ENCODE measurements at regions not wholly inside any gene's neighbourhood (a gene's known extent, or its start where the extent isn't known, plus 50 kb on each side); places are given as distances from the start of the nearest gene placed in this dataset.

DNA sequence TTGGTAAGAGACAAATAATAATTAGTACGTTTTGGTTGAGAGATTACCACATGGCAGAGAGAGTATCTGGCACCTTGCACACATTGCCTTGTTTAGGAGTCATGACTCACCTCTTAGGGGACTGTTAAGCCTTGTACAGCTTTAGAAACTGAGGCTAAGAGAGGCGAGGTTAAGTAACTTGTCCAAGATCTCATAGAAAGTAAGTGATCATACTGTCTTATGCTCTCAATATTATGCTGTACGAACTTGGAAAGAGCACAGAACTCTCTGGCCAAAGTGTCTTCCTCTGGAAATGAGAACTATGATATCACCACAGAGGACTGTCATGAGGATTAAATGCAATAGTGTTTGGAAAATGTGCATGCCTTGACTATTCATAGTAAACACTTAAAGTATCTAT is 249.0 kb downstream of the UTRN start:
- TF ChIP-seq CTCF (IDR thresholded peaks at IDR 0.05; ENCODE audit: unreplicated experiment) = no peak

DNA sequence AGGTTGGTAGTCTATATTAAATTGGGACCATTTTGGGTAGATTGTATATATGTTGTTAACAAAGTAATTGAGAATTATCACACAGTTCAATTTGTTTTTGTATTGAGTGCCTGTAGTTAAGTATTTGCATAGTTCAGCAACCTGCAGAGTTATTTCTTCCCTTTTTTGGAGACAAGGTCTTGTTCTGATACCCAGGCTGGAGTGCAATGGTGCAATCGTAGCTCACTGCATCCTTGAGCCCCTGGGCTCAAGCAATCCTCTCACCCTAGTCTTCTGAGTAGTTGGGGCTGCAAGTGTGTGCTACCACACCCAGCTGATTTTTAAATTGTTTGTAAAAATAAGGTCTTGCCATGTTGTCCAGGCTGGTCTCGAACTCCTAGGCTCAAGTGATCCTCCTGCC is 250.5 kb downstream of the UTRN start:
- H3K27ac Mint-ChIP-seq (ENCODE audit: unreplicated experiment) = no peak overlapping the region
- H3K27me3 Mint-ChIP-seq (ENCODE audit: unreplicated experiment) = no peaks in the 10 kb centered on the region
- no peak for DNase-seq (ENCODE audit: low spot score)
- no peak overlapping the region for H3K4me3 Mint-ChIP-seq (ENCODE audit: unreplicated experiment)
- no peak for TF ChIP-seq CTCF (IDR thresholded peaks at IDR 0.05; ENCODE audit: unreplicated experiment)
- H3K4me1 Mint-ChIP-seq (ENCODE audit: unreplicated experiment) = no peaks in the 10 kb centered on the region
- no peaks in the 10 kb centered on the region for H3K9me3 Mint-ChIP-seq (ENCODE audit: unreplicated experiment)
- peaks cover 21% of the 10 kb centered on the region for H3K36me3 Mint-ChIP-seq (ENCODE audit: low read depth, unreplicated experiment)

More for the DNA sequence above, 249.0 kb downstream of the UTRN start:
- no peak for DNase-seq (ENCODE audit: low spot score)
- no peaks in the 10 kb centered on the region for H3K27me3 Mint-ChIP-seq (ENCODE audit: unreplicated experiment)
- H3K27ac Mint-ChIP-seq (ENCODE audit: unreplicated experiment) = no peak overlapping the region
- peaks cover 2% of the 10 kb centered on the region for H3K4me1 Mint-ChIP-seq (ENCODE audit: unreplicated experiment)
- H3K4me3 Mint-ChIP-seq (ENCODE audit: unreplicated experiment) = no peak overlapping the region
- no peaks in the 10 kb centered on the region for H3K9me3 Mint-ChIP-seq (ENCODE audit: unreplicated experiment)
- peaks cover 25% of the 10 kb centered on the region for H3K36me3 Mint-ChIP-seq (ENCODE audit: low read depth, unreplicated experiment)

- peaks cover 20% of the 10 kb centered on the region for H3K36me3 Mint-ChIP-seq (ENCODE audit: low read depth, unreplicated experiment)
- TF ChIP-seq CTCF (IDR thresholded peaks at IDR 0.05; ENCODE audit: unreplicated experiment) = no peak
Observed at GRCh38 chr6:144536079-144536478, 250.9 kb downstream of the UTRN start.

GRCh38 chr6:144543006-144543871 is 258.1 kb downstream of the UTRN start:
- H3K36me3 Mint-ChIP-seq (ENCODE audit: low read depth, unreplicated experiment) = peaks cover 36% of the 10 kb centered on the region
- H3K4me3 Mint-ChIP-seq (ENCODE audit: unreplicated experiment) = no peak overlapping the region
- no peaks in the 10 kb centered on the region for H3K27me3 Mint-ChIP-seq (ENCODE audit: unreplicated experiment)
- H3K27ac Mint-ChIP-seq (ENCODE audit: unreplicated experiment) = peak overlapping the region; percentile 2
- no peak for TF ChIP-seq CTCF (IDR thresholded peaks at IDR 0.05; ENCODE audit: unreplicated experiment)
- H3K4me1 Mint-ChIP-seq (ENCODE audit: unreplicated experiment) = no peaks in the 10 kb centered on the region
- no peak for DNase-seq (ENCODE audit: low spot score)
- H3K9me3 Mint-ChIP-seq (ENCODE audit: unreplicated experiment) = no peaks in the 10 kb centered on the region

More at GRCh38 chr6:144536079-144536478, 250.9 kb downstream of the UTRN start:
- Mint-ChIP-seq H3K9me3 (ENCODE audit: unreplicated experiment) (no peaks in the 10 kb centered on the region), H3K4me3 (ENCODE audit: unreplicated experiment) (no peak overlapping the region), H3K27me3 (ENCODE audit: unreplicated experiment) (no peaks in the 10 kb centered on the region), H3K27ac (ENCODE audit: unreplicated experiment) (no peak overlapping the region), H3K4me1 (ENCODE audit: unreplicated experiment) (no peaks in the 10 kb centered on the region)
- no peak for DNase-seq (ENCODE audit: low spot score)

DNA sequence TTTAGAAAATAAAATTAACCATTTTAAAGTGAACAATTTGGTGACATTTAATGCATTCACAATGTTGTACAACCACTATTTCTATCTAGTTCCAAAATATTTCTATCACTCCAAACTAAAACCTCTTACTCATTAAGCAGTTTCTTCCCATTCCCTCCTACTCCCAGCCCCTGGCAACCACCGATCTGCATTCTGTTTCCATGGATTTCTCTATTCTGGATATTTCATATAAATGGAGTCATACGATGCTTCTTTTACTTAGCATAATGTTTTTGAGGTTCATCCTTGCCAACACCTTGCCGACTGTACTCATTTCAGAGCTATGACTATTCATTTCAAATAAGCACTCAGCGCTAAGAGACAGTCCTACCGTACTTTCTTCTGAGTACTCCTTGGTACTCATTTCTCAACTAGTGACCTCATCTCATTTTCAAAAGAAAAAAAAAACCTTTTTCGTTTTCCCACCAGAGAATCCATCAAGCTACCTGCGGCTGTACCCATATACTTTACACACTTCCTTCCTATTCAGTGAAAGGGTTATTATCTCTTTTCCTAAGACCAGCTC is 259.2 kb downstream of the UTRN start:
- H3K36me3 Mint-ChIP-seq (ENCODE audit: low read depth, unreplicated experiment) = peaks cover 36% of the 10 kb centered on the region
- H3K27ac Mint-ChIP-seq (ENCODE audit: unreplicated experiment) = no peak overlapping the region
- no peak overlapping the region for H3K4me3 Mint-ChIP-seq (ENCODE audit: unreplicated experiment)
- no peaks in the 10 kb centered on the region for H3K27me3 Mint-ChIP-seq (ENCODE audit: unreplicated experiment)
- H3K9me3 Mint-ChIP-seq (ENCODE audit: unreplicated experiment) = no peaks in the 10 kb centered on the region
- DNase-seq (ENCODE audit: low spot score) = no peak
- no peaks in the 10 kb centered on the region for H3K4me1 Mint-ChIP-seq (ENCODE audit: unreplicated experiment)
- no peak for TF ChIP-seq CTCF (IDR thresholded peaks at IDR 0.05; ENCODE audit: unreplicated experiment)

Measured in endothelial cell (in vitro differentiated cells).